Mucosa of descending colon (tissue), 3 donors: ENCODE measurements at regions not wholly inside any gene's neighbourhood (a gene's known extent, or its start where the extent isn't known, plus 50 kb on each side); places are given as distances from the start of the nearest gene placed in this dataset.

Experiments
- ATAC-seq: fragments of 200-7000 bp; cut with Tn5 transposase; one replicate; pipeline ENCODE4 v1.9.1; 2020; ENCODE audit warnings: mild to moderate bottlenecking, moderate library complexity
- DNase-seq, 3 donors: peaks; one replicate each; pipeline ENCODE4 v3.0.0-alpha.2; 2020
- H3K36me3 ChIP-seq: fragments of 200-600 bp; one replicate; pipeline ENCODE4 v1.8.0; 2021; ENCODE audit warnings: low read depth, mild to moderate bottlenecking
- H3K4me1 ChIP-seq: fragments of 200-600 bp; one replicate; pipeline ENCODE4 v1.8.0; 2021; ENCODE audit warnings: low read depth, mild to moderate bottlenecking
- H3K4me3 ChIP-seq: fragments of 200-600 bp; one replicate; pipeline ENCODE4 v1.8.0; 2021; ENCODE audit warnings: mild to moderate bottlenecking
- H3K9me3 ChIP-seq: fragments of 200-600 bp; one replicate; pipeline ENCODE4 v1.8.0; 2021; ENCODE audit warnings: mild to moderate bottlenecking
- CTCF ChIP-seq: fragments of 200-600 bp; IDR thresholded peaks from one replicate; pipeline ENCODE4 v1.8.0; 2022; ENCODE audit warnings: antibody characterized with exemption, mild to moderate bottlenecking
- intact Hi-C, 2 donors: fragments of 100-400 bp; cut with DNase I in 1 of 2; cut with micrococcal nuclease in 1 of 2; formaldehyde crosslinking; loops; one replicate each; pipeline versions ENCODE4 v1.11.0 to v1.11.1; 2022; cut with DNase I, micrococcal nuclease
- donor health status: DM: no; HTN: no; CAD: no; lungs with moderate emphysema.
- donor health status: DM: no; HTN: no; CAD: no.
- donor health status: DM: no; HTN: yes; CAD: no.

DNA sequence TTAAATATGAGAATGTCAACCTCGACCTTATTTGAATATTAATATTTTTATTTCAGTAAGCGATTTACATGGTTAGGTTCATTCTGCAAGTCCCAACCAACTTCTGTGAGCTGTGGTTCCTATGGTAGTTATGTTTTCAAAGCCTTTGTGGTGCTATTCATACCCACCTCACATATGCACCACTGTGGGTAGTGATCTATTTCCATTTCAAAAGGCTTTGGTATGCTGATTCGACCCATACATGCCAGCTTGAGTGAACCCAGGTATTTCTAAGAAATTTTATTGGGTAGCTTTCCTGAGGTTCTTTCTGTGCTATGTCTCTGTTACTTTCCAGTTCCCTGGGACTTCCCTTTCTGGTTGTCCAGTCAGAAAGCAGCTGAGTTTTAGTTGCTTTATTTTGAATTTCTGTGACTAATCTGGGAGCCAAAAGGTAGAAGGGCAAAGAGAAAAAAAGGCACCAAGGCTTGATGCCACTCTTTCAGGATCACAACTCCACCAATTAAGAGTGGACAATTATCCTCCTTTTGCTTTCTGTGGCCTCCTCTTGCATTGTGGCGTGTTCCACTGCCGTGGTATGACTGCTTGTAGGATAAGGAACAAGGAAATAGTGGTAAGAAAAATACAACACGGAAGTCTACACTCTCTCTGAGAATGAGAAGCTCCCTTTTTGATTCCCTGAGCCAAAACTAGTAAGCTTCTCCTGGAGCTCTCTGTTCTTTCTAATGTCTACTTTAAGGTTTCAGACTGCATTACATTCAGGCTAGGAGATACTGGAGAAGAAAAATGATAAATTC is 729.1 kb downstream of the NOVA1 start:
- Histone ChIP-seq H3K36me3 (no peaks in the 10 kb centered on the region), H3K9me3 (no peaks in the 10 kb centered on the region), H3K4me3 (no peak overlapping the region), H3K4me1 (no peaks in the 10 kb centered on the region)
- TF ChIP-seq CTCF, result no peak
- DNase-seq, result peak in 1 of 3 donors; percentile 12
- intact Hi-C loops, result no loop called here
- ATAC-seq, result peak; percentile 81

DNA sequence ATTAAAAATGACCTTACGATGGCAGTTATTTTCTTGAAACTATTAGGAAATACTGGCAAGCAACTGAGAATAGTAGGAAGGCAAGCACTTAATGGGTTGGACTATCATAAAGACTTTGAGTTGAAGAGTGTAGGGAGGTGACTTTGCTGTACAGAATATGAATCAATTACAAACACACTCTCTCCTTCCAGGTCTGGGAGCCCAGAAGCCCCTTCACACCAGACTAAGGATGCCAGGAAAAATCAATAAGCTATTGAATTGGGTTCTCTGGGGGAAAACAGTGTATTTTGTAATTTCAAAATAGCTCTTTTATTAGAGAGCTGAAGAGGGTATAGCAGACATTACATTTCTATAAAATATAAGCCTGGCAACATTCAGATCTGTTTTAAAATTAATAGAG is 736.4 kb downstream of the NOVA1 start:
- intact Hi-C loops, result no loop called here

DNA sequence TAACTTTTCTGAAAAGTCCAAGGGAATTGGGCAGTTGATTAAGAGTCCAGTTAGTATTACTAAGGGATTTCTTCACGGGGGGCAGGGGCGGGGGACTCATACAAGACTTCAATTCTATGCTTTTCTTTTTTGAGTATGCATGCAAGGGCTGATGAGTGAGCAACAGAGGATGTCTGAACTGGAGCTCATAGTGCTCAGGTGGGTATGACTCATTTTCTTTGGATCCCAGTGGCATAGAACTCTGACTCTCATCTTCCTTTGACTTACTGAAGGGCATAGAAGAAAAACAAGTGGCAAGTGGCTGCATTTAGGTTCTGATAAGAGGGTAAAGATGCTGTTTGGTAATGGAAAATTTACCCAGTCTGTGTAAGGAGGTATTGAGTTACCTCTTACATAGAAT is 749.2 kb downstream of the NOVA1 start:
- intact Hi-C loops, result no loop called here
- TF ChIP-seq CTCF, result no peak

More for the DNA sequence above, 736.4 kb downstream of the NOVA1 start:
- ATAC-seq, result no peak
- no peak for TF ChIP-seq CTCF
- H3K4me1 ChIP-seq, result no peaks in the 10 kb centered on the region
- no peaks in the 10 kb centered on the region for H3K36me3 ChIP-seq
- no peaks in the 10 kb centered on the region for H3K9me3 ChIP-seq
- no peak overlapping the region for H3K4me3 ChIP-seq
- no peak for DNase-seq

DNA sequence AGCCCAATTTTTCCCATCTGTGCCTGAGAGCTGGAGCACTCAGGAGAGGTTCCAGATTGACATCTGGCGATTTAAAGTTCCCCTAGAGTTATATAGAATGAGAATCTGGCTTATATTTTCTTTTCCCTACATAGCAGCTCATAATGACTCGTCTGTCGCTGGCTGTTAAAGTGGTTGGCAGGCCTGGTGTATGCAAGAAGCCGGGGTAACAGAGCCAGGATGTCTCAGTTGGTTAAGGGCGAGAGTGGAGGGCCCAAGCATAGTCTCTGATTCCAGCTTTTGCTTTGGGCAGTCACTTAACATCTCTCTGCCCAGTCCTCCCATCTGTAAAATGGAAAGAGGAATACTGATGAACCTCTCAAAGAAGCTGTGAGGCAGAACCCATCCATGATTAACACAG is 751.6 kb downstream of the NOVA1 start:
- ATAC-seq (no peak), DNase-seq (no peak)
- Histone ChIP-seq H3K4me3 (no peak overlapping the region), H3K36me3 (no peaks in the 10 kb centered on the region), H3K9me3 (no peaks in the 10 kb centered on the region), H3K4me1 (no peaks in the 10 kb centered on the region)
- no peak for TF ChIP-seq CTCF
- intact Hi-C loops, result no loop called here

More for the DNA sequence above, 749.2 kb downstream of the NOVA1 start:
- no peak for ATAC-seq
- Histone ChIP-seq H3K4me3 (no peak overlapping the region), H3K4me1 (no peaks in the 10 kb centered on the region), H3K9me3 (no peaks in the 10 kb centered on the region), H3K36me3 (no peaks in the 10 kb centered on the region)
- DNase-seq, result no peak

- ATAC-seq (no peak), DNase-seq (no peak)
- intact Hi-C loops, result no loop called here
Observed at GRCh38 chr14:25843481-25844470, 754.1 kb downstream of the NOVA1 start.

More at GRCh38 chr14:25843481-25844470, 754.1 kb downstream of the NOVA1 start:
- TF ChIP-seq CTCF, result no peak
- Histone ChIP-seq H3K4me3 (no peak overlapping the region), H3K9me3 (no peaks in the 10 kb centered on the region), H3K4me1 (no peaks in the 10 kb centered on the region), H3K36me3 (no peaks in the 10 kb centered on the region)
